ENCODE measurements at regions not wholly inside any gene's neighbourhood (a gene's known extent, or its start where the extent isn't known, plus 50 kb on each side); places are given as distances from the start of the nearest gene placed in this dataset.

DNA sequence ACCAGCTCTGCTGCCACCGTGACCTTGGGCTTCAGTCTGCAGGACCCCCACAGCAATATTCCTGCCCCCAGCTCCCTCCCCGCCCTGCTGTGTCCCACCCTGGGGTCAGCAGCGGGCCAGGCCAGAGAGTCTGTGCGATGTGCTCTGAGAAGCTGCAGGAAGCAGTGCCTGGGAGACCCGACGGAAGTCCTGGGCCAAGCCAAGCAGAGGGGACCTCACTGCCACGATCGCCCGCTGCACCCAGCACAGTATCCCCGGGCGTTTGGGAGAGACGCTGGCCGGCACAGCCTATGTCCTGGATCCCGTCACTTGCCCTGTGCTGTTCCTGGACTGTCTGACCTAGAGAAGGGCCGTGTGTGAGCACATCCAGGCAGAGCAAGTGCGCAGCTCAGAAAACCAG is 106.6 kb upstream of the TTC34 start:
- no peaks in the 10 kb centered on the region for H3K36me3 Mint-ChIP-seq
- Histone ChIP-seq H3K9ac (no peak overlapping the region), H3K79me2 (ENCODE audit: low read depth) (no peaks in the 10 kb centered on the region), H3K36me3 (no peaks in the 10 kb centered on the region), H3K27me3 (no peaks in the 10 kb centered on the region), H4K20me1 (ENCODE audit: low read depth) (no peaks in the 10 kb centered on the region), H3K4me1 (no peaks in the 10 kb centered on the region), H3K4me2 (no peak overlapping the region), H3K4me3 (no peak overlapping the region), H3K27ac (no peak overlapping the region), H3F3A (ENCODE audit: low read depth) (no peaks in the 10 kb centered on the region), H2AFZ (replicated peaks) (no peak overlapping the region), H3K9me3 (ENCODE audit: low read depth) (no peaks in the 10 kb centered on the region)
- H3K4me3 Mint-ChIP-seq = no peak overlapping the region
- peaks cover 16% of the 10 kb centered on the region for H3K4me1 Mint-ChIP-seq
- H3K27ac Mint-ChIP-seq = no peak overlapping the region
- no peaks in the 10 kb centered on the region for H3K27me3 Mint-ChIP-seq (ENCODE audit: insufficient read depth, low read depth)
- no peak for DNase-seq (ENCODE audit: low spot score)
- TF ChIP-seq EZH2phosphoT487 (IDR thresholded peaks at IDR 0.05) (no peak), EZH2 (IDR thresholded peaks at IDR 0.05) (no peak)
- TF ChIP-seq, protein P1, sequence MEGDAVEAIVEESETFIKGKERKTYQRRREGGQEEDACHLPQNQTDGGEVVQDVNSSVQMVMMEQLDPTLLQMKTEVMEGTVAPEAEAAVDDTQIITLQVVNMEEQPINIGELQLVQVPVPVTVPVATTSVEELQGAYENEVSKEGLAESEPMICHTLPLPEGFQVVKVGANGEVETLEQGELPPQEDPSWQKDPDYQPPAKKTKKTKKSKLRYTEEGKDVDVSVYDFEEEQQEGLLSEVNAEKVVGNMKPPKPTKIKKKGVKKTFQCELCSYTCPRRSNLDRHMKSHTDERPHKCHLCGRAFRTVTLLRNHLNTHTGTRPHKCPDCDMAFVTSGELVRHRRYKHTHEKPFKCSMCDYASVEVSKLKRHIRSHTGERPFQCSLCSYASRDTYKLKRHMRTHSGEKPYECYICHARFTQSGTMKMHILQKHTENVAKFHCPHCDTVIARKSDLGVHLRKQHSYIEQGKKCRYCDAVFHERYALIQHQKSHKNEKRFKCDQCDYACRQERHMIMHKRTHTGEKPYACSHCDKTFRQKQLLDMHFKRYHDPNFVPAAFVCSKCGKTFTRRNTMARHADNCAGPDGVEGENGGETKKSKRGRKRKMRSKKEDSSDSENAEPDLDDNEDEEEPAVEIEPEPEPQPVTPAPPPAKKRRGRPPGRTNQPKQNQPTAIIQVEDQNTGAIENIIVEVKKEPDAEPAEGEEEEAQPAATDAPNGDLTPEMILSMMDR (IDR thresholded peaks at IDR 0.05) = no peak
- H3K9me3 Mint-ChIP-seq = peaks cover 3% of the 10 kb centered on the region

DNA sequence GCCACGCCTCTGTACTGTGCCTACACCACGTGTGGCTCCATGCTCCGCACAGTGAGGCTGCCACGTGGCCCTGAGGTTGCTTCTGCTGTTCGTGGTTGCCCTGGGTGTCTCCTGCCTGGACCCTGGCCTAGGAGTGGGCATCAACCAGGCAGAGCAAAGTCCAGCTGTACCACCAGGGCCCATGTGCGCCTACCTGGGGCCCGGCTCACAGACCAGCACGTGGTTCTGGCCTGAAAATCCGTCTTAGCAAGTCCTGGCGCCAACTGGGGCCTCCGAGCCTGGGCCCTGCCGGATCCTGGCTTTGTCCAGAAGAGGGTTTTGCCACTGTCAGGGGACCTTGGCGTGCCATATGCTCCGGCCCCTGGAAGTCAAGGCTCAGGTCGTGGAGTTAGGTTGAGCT is 107.1 kb upstream of the TTC34 start:
- H3K4me1 Mint-ChIP-seq = peaks cover 14% of the 10 kb centered on the region
- no peaks in the 10 kb centered on the region for H3K9me3 ChIP-seq (ENCODE audit: low read depth)

DNA sequence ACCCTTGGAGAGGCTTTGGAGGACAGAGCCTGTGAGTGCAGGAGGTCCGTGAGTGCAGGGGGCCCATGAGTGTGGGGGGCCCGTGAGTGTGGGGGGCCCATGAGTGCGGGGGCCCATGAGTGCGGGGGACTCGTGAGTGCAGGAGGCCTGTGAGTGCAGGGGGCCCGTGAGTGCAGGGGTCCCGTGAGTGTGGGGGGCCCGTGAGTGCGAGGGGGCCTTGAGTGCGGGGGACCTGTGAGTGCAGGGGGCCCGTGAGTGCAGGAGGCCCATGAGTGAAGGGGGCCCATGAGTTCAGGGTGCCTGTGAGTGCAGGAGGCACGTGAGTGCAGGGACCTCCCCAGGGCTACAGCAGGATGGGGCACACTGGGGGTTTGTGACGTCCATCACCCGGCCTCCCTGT is 108.3 kb upstream of the TTC34 start:
- no peak overlapping the region for H2AFZ ChIP-seq (replicated peaks)
- TF ChIP-seq EZH2 (IDR thresholded peaks at IDR 0.05) (no peak), EZH2phosphoT487 (IDR thresholded peaks at IDR 0.05) (no peak)
- TF ChIP-seq, protein P1 (IDR thresholded peaks at IDR 0.05) = no peak
- peaks cover 13% of the 10 kb centered on the region for H3K4me1 Mint-ChIP-seq
- no peaks in the 10 kb centered on the region for H4K20me1 ChIP-seq (ENCODE audit: low read depth)
- no peak overlapping the region for H3K27ac ChIP-seq
- no peaks in the 10 kb centered on the region for H3K4me1 ChIP-seq
- no peaks in the 10 kb centered on the region for H3K36me3 ChIP-seq
- no peak overlapping the region for H3K4me3 Mint-ChIP-seq
- H3K4me3 ChIP-seq = no peak overlapping the region
- H3K27me3 ChIP-seq = no peaks in the 10 kb centered on the region
- no peak overlapping the region for H3K9ac ChIP-seq
- H3K27ac Mint-ChIP-seq = no peak overlapping the region
- no peaks in the 10 kb centered on the region for H3K79me2 ChIP-seq (ENCODE audit: low read depth)
- no peaks in the 10 kb centered on the region for H3K27me3 Mint-ChIP-seq (ENCODE audit: insufficient read depth, low read depth)
- H3K36me3 Mint-ChIP-seq = no peaks in the 10 kb centered on the region
- peaks cover 3% of the 10 kb centered on the region for H3K9me3 Mint-ChIP-seq
- no peak overlapping the region for H3K4me2 ChIP-seq
- no peak for DNase-seq (ENCODE audit: low spot score)
- no peaks in the 10 kb centered on the region for H3F3A ChIP-seq (ENCODE audit: low read depth)
- H3K9me3 ChIP-seq (ENCODE audit: low read depth) = no peaks in the 10 kb centered on the region

More for the DNA sequence above, 107.1 kb upstream of the TTC34 start:
- peaks cover 3% of the 10 kb centered on the region for H3K9me3 Mint-ChIP-seq
- no peaks in the 10 kb centered on the region for H3K36me3 ChIP-seq
- H3K9ac ChIP-seq = no peak overlapping the region
- no peaks in the 10 kb centered on the region for H3F3A ChIP-seq (ENCODE audit: low read depth)
- H3K4me1 ChIP-seq = no peaks in the 10 kb centered on the region
- TF ChIP-seq EZH2 (IDR thresholded peaks at IDR 0.05) (no peak), EZH2phosphoT487 (IDR thresholded peaks at IDR 0.05) (no peak)
- TF ChIP-seq, protein P1 (IDR thresholded peaks at IDR 0.05) = no peak
- no peaks in the 10 kb centered on the region for H3K27me3 Mint-ChIP-seq (ENCODE audit: insufficient read depth, low read depth)
- no peak overlapping the region for H2AFZ ChIP-seq (replicated peaks)
- no peak overlapping the region for H3K27ac Mint-ChIP-seq
- H3K4me2 ChIP-seq = no peak overlapping the region
- no peak overlapping the region for H3K4me3 Mint-ChIP-seq
- H3K79me2 ChIP-seq (ENCODE audit: low read depth) = no peaks in the 10 kb centered on the region
- DNase-seq (ENCODE audit: low spot score) = no peak
- no peaks in the 10 kb centered on the region for H3K27me3 ChIP-seq
- no peak overlapping the region for H3K27ac ChIP-seq
- H4K20me1 ChIP-seq (ENCODE audit: low read depth) = no peaks in the 10 kb centered on the region
- H3K4me3 ChIP-seq = no peak overlapping the region
- no peaks in the 10 kb centered on the region for H3K36me3 Mint-ChIP-seq
